Fibroblast of pulmonary artery (primary cell): ENCODE measurements at regions not wholly inside any gene's neighbourhood (a gene's known extent, or its start where the extent isn't known, plus 50 kb on each side); places are given as distances from the start of the nearest gene placed in this dataset.

Source experiments
- DNase-seq: peaks from one replicate; pipeline ENCODE4 v3.0.0-alpha.2; 2010; ENCODE audit warnings: low read depth
- H3K4me3 ChIP-seq: replicated peaks from 2 replicates; pipeline ENCODE4 v1.5.1; 2011; ENCODE audit warnings: low read depth, mild to moderate bottlenecking, control low read depth, low read length, moderate library complexity
- CTCF ChIP-seq: IDR thresholded peaks from 2 replicates; pipeline ENCODE4 v1.5.1; 2011; ENCODE audit warnings: mild to moderate bottlenecking, control low read depth, low read length, inconsistent platforms; ENCODE audit errors: missing control alignments

GRCh38 chr10:112083472-112083871 is 100.1 kb downstream of the GPAM start:
- no peak for TF ChIP-seq CTCF
- no peak for DNase-seq
- H3K4me3 ChIP-seq, result no peak overlapping the region

- H3K4me3 ChIP-seq, result no peak overlapping the region
- no peak for TF ChIP-seq CTCF
- no peak for DNase-seq
Measured at GRCh38 chr10:112087953-112088456, 95.6 kb downstream of the GPAM start.

GRCh38 chr10:112091703-112092102 is 91.9 kb downstream of the GPAM start:
- no peak for DNase-seq
- no peak overlapping the region for H3K4me3 ChIP-seq
- TF ChIP-seq CTCF, result no peak

- no peak for TF ChIP-seq CTCF
- no peak overlapping the region for H3K4me3 ChIP-seq
- no peak for DNase-seq
Measured at GRCh38 chr10:112092519-112092918, 91.0 kb downstream of the GPAM start.

- TF ChIP-seq CTCF, result no peak
- DNase-seq, result no peak
- H3K4me3 ChIP-seq, result no peak overlapping the region
Measured at GRCh38 chr10:112094984-112095383, 88.6 kb downstream of the GPAM start.

GRCh38 chr10:112095731-112096130 is 87.8 kb downstream of the GPAM start:
- DNase-seq, result no peak
- no peak for TF ChIP-seq CTCF
- H3K4me3 ChIP-seq, result no peak overlapping the region

GRCh38 chr10:112098682-112099081 is 84.9 kb downstream of the GPAM start:
- no peak overlapping the region for H3K4me3 ChIP-seq
- DNase-seq, result no peak
- TF ChIP-seq CTCF, result no peak
